IMR-90 (cell line): ENCODE measurements at regions not wholly inside any gene's neighbourhood (a gene's known extent, or its start where the extent isn't known, plus 50 kb on each side); places are given as distances from the start of the nearest gene placed in this dataset.

Source experiments
- ATAC-seq: fragments of 200-7000 bp; cut with Tn5 transposase; 2 replicates; pipeline ENCODE4 v1.9.1; 2020; ENCODE audit warnings: low read depth, mild to moderate bottlenecking, moderate library complexity
- BruUV-seq: library from RNA; stranded (reverse); fragments of 400-500 nt; replicated peaks from 2 replicates; lab custom pipeline; 2021; lab: Mats Ljungman, UMichigan
- CTCF ChIA-PET: fragments of 300-600 bp; formaldehyde crosslinking; extraction: SDS; loops from one replicate; lab custom pipeline; 2021; ENCODE audit warnings: antibody characterized with exemption; lab: Yijun Ruan, JAX
- POLR2A ChIA-PET: fragments of 300-600 bp; sonication (Branson Sonifier 250); formaldehyde crosslinking; loops from one replicate; lab custom pipeline; 2022; ENCODE audit warnings: antibody characterized with exemption; ENCODE audit not compliant: unreplicated experiment; lab: Charles Lee
- DNase-seq: peaks from one replicate; pipeline ENCODE4 v3.0.0; 2013
- H2AFZ ChIP-seq: replicated peaks from 2 replicates; pipeline ENCODE3; 2013; ENCODE audit warnings: low read length, mild to moderate bottlenecking; ENCODE audit not compliant: poor library complexity
- H2AK5ac ChIP-seq: 2 replicates; pipeline ENCODE4 v1.6.1; 2013; ENCODE audit warnings: low read depth, low read length, inconsistent platforms
- H2AK9ac ChIP-seq: replicated peaks from 2 replicates; pipeline ENCODE3; 2013; ENCODE audit warnings: mild to moderate bottlenecking, low read depth, low read length, moderate library complexity; ENCODE audit not compliant: poor library complexity
- H2BK120ac ChIP-seq: 2 replicates; pipeline ENCODE4 v1.6.1; 2013; ENCODE audit warnings: low read depth, low read length, inconsistent platforms
- H2BK15ac ChIP-seq: 3 replicates; pipeline ENCODE4 v1.6.1; 2013; ENCODE audit warnings: low read depth, low read length, inconsistent platforms
- H2BK20ac ChIP-seq: 2 replicates; pipeline ENCODE4 v1.6.1; 2013; ENCODE audit warnings: low read depth, mild to moderate bottlenecking, inconsistent platforms, low read length, moderate library complexity
- H2BK5ac ChIP-seq: 2 replicates; pipeline ENCODE4 v1.6.1; 2013; ENCODE audit warnings: mild to moderate bottlenecking, low read depth, low read length, inconsistent platforms; ENCODE audit not compliant: poor library complexity, severe bottlenecking
- H3K14ac ChIP-seq: replicated peaks from 2 replicates; pipeline ENCODE4 v1.6.1; 2013; ENCODE audit warnings: low read depth, low read length, inconsistent platforms
- H3K18ac ChIP-seq: 2 replicates; pipeline ENCODE4 v1.6.1; 2013; ENCODE audit warnings: low read depth, low read length, control low read depth
- H3K23ac ChIP-seq: 2 replicates; pipeline ENCODE4 v1.6.1; 2013; ENCODE audit warnings: low read depth, low read length, inconsistent platforms
- H3K27ac ChIP-seq: 2 replicates; pipeline ENCODE4 v1.5.1; 2013; ENCODE audit warnings: mild to moderate bottlenecking, control low read depth, low read length; ENCODE audit not compliant: insufficient read depth
- H3K27me3 ChIP-seq: 2 replicates; pipeline ENCODE4 v1.6.1; 2013; ENCODE audit warnings: low read length; ENCODE audit not compliant: control insufficient read depth, insufficient read depth
- H3K36me3 ChIP-seq: 2 replicates; pipeline ENCODE4 v1.6.1; 2013; ENCODE audit warnings: low read length, mixed read lengths; ENCODE audit not compliant: control insufficient read depth, insufficient read depth
- H3K4ac ChIP-seq: 2 replicates; pipeline ENCODE4 v1.6.1; 2013; ENCODE audit warnings: low read depth, low read length, inconsistent platforms
- H3K4me1 ChIP-seq: 2 replicates; pipeline ENCODE4 v1.6.1; 2013; ENCODE audit warnings: low read length, mixed read lengths; ENCODE audit not compliant: control insufficient read depth, insufficient read depth
- H3K4me2 ChIP-seq: 2 replicates; pipeline ENCODE4 v1.6.1; 2013; ENCODE audit warnings: low read depth, mild to moderate bottlenecking, control low read depth, low read length, moderate library complexity
- H3K4me3 ChIP-seq: 2 replicates; pipeline ENCODE4 v1.5.1; 2013; ENCODE audit warnings: low read depth, mild to moderate bottlenecking, control low read depth, low read length, moderate library complexity; ENCODE audit not compliant: insufficient read depth
- H3K56ac ChIP-seq: 2 replicates; pipeline ENCODE4 v1.6.1; 2013; ENCODE audit warnings: low read length, inconsistent platforms; ENCODE audit not compliant: insufficient read depth; ENCODE audit errors: extremely low read depth
- H3K79me1 ChIP-seq, 2 experiments: 2 replicates each; pipeline ENCODE4 v1.6.1; 2013; ENCODE audit warnings: low read length in 2 of 2, inconsistent platforms in 1 of 2, low read depth in 1 of 2
- H3K9ac ChIP-seq: 2 replicates; pipeline ENCODE4 v1.6.1; 2013; ENCODE audit warnings: low read depth, low read length, control low read depth
- H3K9me1 ChIP-seq: 2 replicates; pipeline ENCODE4 v1.6.1; 2013; ENCODE audit warnings: low read length, inconsistent platforms; ENCODE audit not compliant: insufficient read depth
- H3K9me3 ChIP-seq: 2 replicates; pipeline ENCODE4 v1.6.1; 2013; ENCODE audit warnings: low read length; ENCODE audit not compliant: control insufficient read depth, insufficient read depth
- H4K20me1 ChIP-seq: 2 replicates; pipeline ENCODE4 v1.6.1; 2013; ENCODE audit warnings: low read length, inconsistent platforms; ENCODE audit not compliant: insufficient read depth
- H4K5ac ChIP-seq: 2 replicates; pipeline ENCODE4 v1.6.1; 2013; ENCODE audit warnings: mild to moderate bottlenecking, low read depth, low read length, control low read depth
- H4K8ac ChIP-seq, 2 experiments: 2 replicates each; pipeline ENCODE4 v1.6.1; 2013; ENCODE audit warnings: low read depth in 2 of 2, low read length in 2 of 2, control low read depth in 1 of 2, inconsistent platforms in 1 of 2
- H4K91ac ChIP-seq: 2 replicates; pipeline ENCODE4 v1.6.1; 2013; ENCODE audit warnings: low read depth, low read length, inconsistent platforms; ENCODE audit not compliant: insufficient read depth
- BHLHE40 ChIP-seq: fragments of 150-350 bp; IDR thresholded peaks from 2 replicates; pipeline ENCODE4 v1.6.1; 2016; ENCODE audit warnings: mild to moderate bottlenecking, low read depth, low read length
- CEBPB ChIP-seq: IDR thresholded peaks from 2 replicates; pipeline ENCODE4 v1.6.1; 2012; ENCODE audit warnings: low read depth, low read length, improper control_type of control experiment
- CTCF ChIP-seq: conservative IDR thresholded peaks from 2 replicates; pipeline ENCODE4 v1.5.1; 2012; ENCODE audit warnings: mild to moderate bottlenecking, low read depth, low read length, improper control_type of control experiment
- FOS ChIP-seq: fragments of 150-350 bp; IDR thresholded peaks from 2 replicates; pipeline ENCODE4 v1.6.1; 2016; ENCODE audit warnings: low read depth, low read length
- MAFK ChIP-seq: IDR thresholded peaks from 2 replicates; pipeline ENCODE4 v1.6.1; 2012; ENCODE audit warnings: low read depth, low read length, improper control_type of control experiment
- MAZ ChIP-seq: IDR thresholded peaks from 2 replicates; pipeline ENCODE4 v1.6.1; 2012; ENCODE audit warnings: low read depth, mild to moderate bottlenecking, low read length, improper control_type of control experiment, moderate library complexity, borderline replicate concordance
- MXI1 ChIP-seq: IDR thresholded peaks from 2 replicates; pipeline ENCODE4 v1.6.1; 2012; ENCODE audit warnings: low read depth, mild to moderate bottlenecking, low read length, moderate library complexity, borderline replicate concordance
- RAD21 ChIP-seq: IDR thresholded peaks from 2 replicates; pipeline ENCODE4 v1.6.1; 2012; ENCODE audit warnings: low read length, improper control_type of control experiment
- RCOR1 ChIP-seq: IDR thresholded peaks from 2 replicates; pipeline ENCODE4 v1.6.1; 2012; ENCODE audit warnings: mild to moderate bottlenecking, low read length, improper control_type of control experiment; ENCODE audit not compliant: insufficient replicate concordance
- SMC3 ChIP-seq: fragments of 150-350 bp; IDR thresholded peaks from 2 replicates; pipeline ENCODE4 v1.6.1; 2016; ENCODE audit warnings: low read depth, mild to moderate bottlenecking, antibody characterized with exemption, low read length, moderate library complexity
- USF2 ChIP-seq: fragments of 150-350 bp; IDR thresholded peaks from 2 replicates; pipeline ENCODE4 v1.6.1; 2017; ENCODE audit warnings: mild to moderate bottlenecking, antibody characterized with exemption, low read length, low read depth
- WGBS, 2 experiments: methylation state at CpG; one replicate each; pipeline versions ENCODE4 v1.1.5 to v1.1.7; 2013; ENCODE audit warnings: missing lambda C conversion rate in 2 of 2; ENCODE audit not compliant: insufficient read length in 1 of 2; ENCODE audit errors: extremely low coverage in 2 of 2; 5-methylcytosine and 5-hydroxymethylcytosine counted together
- dilution Hi-C: fragments of 300-500 bp; cut with HindIII; formaldehyde crosslinking; loops from one replicate; pipeline ENCODE4 v1.14.3; 2018; ENCODE audit warnings: low sequenced_read_pairs; ENCODE audit not compliant: unreplicated experiment
- in situ Hi-C: fragments of 300-500 bp; cut with MboI; formaldehyde crosslinking; loops from 3 replicates; pipeline ENCODE4 v1.14.3; 2019; ENCODE audit warnings: low sequenced_read_pairs, inconsistent platforms, mixed read lengths
- intact Hi-C: fragments of 100-400 bp; cut with micrococcal nuclease; formaldehyde crosslinking; loops from 2 replicates; pipeline ENCODE4 v1.10.0; 2022

GRCh38 chr5:125552486-125552885, 806.0 kb upstream of the ZNF608 start:
- dilution Hi-C loops: no loop called here
- H2BK20ac ChIP-seq: no peak overlapping the region
- no peak overlapping the region for H3K27ac ChIP-seq
- no peaks in the 10 kb centered on the region for H3K79me1 ChIP-seq
- ChIA-PET CTCF (no interaction called here), POLR2A (no interaction called here)
- no peak overlapping the region for H4K91ac ChIP-seq
- H2BK120ac ChIP-seq: no peak overlapping the region
- TF ChIP-seq CEBPB: no peak
- TF ChIP-seq SMC3: no peak
- TF ChIP-seq BHLHE40: no peak
- no peak for TF ChIP-seq MXI1
- TF ChIP-seq FOS: no peak
- TF ChIP-seq MAZ: no peak
- no peak for TF ChIP-seq MAFK
- no peak for TF ChIP-seq RCOR1
- no peak for TF ChIP-seq RAD21
- no peak for TF ChIP-seq CTCF
- no peak for TF ChIP-seq USF2
- no peak overlapping the region for H2BK5ac ChIP-seq
- peaks cover 5% of the 10 kb centered on the region for H3K4me1 ChIP-seq
- H4K8ac ChIP-seq: no peak overlapping the region; a peak in 1 of 4 replicates
- ATAC-seq: no peak
- no peaks in the 10 kb centered on the region for H4K20me1 ChIP-seq
- H2AK9ac ChIP-seq: no peak overlapping the region
- no peak overlapping the region for H3K23ac ChIP-seq
- no peaks in the 10 kb centered on the region for H3K36me3 ChIP-seq
- H3K14ac ChIP-seq: no peak overlapping the region; the same call in 1 of the 2 replicates
- no peak overlapping the region for H2AFZ ChIP-seq
- no peaks in the 10 kb centered on the region for H3K9me3 ChIP-seq
- in situ Hi-C loops: no loop called here
- H3K56ac ChIP-seq: no peak overlapping the region
- no peak overlapping the region for H3K4me3 ChIP-seq
- H3K9me1 ChIP-seq: peaks cover 2% of the 10 kb centered on the region; the same call in 1 of the 2 replicates
- BruUV-seq: no TSS peak
- 60% methylated on average over 1 of the region's 1 CpG; no CpG with 5 or more reads in 1 of the 2 experiments for WGBS, 2 experiments
- peak overlapping the region; percentile 61; the same call in 1 of the 2 replicates for H3K18ac ChIP-seq
- DNase-seq: peak; percentile 50
- H3K4ac ChIP-seq: no peak overlapping the region
- H3K4me2 ChIP-seq: no peak overlapping the region
- no peaks in the 10 kb centered on the region for H3K27me3 ChIP-seq
- intact Hi-C loops: loop anchor here (5.0 kb wide), 1 partner anchor 805 kb away; the partner anchor contains the start of gene ZNF608
- no peak overlapping the region for H3K9ac ChIP-seq
- no peak overlapping the region for H2AK5ac ChIP-seq
- no peak overlapping the region; the same call in 2 of the 3 replicates for H2BK15ac ChIP-seq
- H4K5ac ChIP-seq: no peak overlapping the region
